Peyer's patch (tissue), 4 donors: ENCODE measurements at regions not wholly inside any gene's neighbourhood (a gene's known extent, or its start where the extent isn't known, plus 50 kb on each side); places are given as distances from the start of the nearest gene placed in this dataset.

Experiments used
- DNase-seq, 3 donors: peaks; one replicate each; pipeline ENCODE4 v3.0.0-alpha.2; 2017 to 2019
- H3K27ac ChIP-seq, 4 donors: fragments of 200-600 bp; sonication (generic); one replicate each; pipeline ENCODE4 v1.5.1; 2016 to 2019
- H3K27me3 ChIP-seq, 2 donors: fragments of 200-600 bp; sonication (generic); one replicate each; pipeline ENCODE4 v1.5.1; 2019
- H3K36me3 ChIP-seq, 3 donors: fragments of 200-600 bp; sonication (generic); one replicate each; pipeline ENCODE4 v1.5.1; 2016 to 2019
- H3K4me1 ChIP-seq, 4 donors: fragments of 200-600 bp; sonication (generic); one replicate each; pipeline ENCODE4 v1.5.1; 2016 to 2019
- H3K4me3 ChIP-seq, 4 donors: fragments of 200-600 bp; sonication (generic); 1 replicate in 3 of 4; 2 replicates in 1 of 4; pipeline ENCODE4 v1.5.1; 2016 to 2019; ENCODE audit warnings: mild to moderate bottlenecking in 1 of 4
- H3K9me3 ChIP-seq, 4 donors: fragments of 200-600 bp; sonication (generic); one replicate each; pipeline ENCODE4 v1.5.1; 2016 to 2019; ENCODE audit warnings: mild to moderate bottlenecking in 1 of 4
- CTCF ChIP-seq, 6 experiments: fragments of 450-650 bp in 4 of 6; fragments of 200-600 bp in 2 of 6; sonication (generic) in 1 of 6; IDR thresholded peaks; one replicate each; pipeline ENCODE4 v1.5.1; 2017 to 2019; ENCODE audit warnings: antibody characterized with exemption in 6 of 6, mild to moderate bottlenecking in 3 of 6, moderate library complexity in 1 of 6
- POLR2A ChIP-seq, 2 donors: fragments of 450-650 bp; IDR thresholded peaks; one replicate each; pipeline ENCODE4 v1.5.1; 2017; ENCODE audit warnings: antibody characterized with exemption in 2 of 2, mild to moderate bottlenecking in 2 of 2, moderate library complexity in 2 of 2

DNA sequence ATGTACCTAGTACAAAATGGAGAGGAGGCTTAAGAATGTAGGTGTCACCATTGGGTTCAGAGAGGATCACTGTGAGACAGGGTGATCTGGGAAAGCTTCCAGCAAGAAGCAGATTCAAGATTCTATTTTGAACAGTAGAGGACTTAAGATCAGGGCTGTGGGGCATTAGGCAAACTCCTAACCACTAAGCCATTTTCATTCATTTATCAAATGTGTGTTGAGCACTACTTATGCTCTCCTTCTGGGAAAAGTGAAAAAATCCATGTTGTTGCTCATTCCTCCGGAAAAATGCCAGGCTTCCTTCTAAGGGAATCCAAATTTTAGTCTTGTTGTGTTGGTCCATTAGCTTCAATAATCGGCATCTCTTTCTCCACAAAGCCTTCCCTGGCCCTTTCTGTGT, 163.4 kb downstream of the NUAK1 start:
- no peaks in the 10 kb centered on the region for H3K27me3 ChIP-seq
- DNase-seq, result no peak
- no peaks in the 10 kb centered on the region for H3K36me3 ChIP-seq
- H3K27ac ChIP-seq, result no peak overlapping the region
- H3K4me1 ChIP-seq, result no peaks in the 10 kb centered on the region
- no peak for TF ChIP-seq CTCF (IDR thresholded peaks at IDR 0.05)
- TF ChIP-seq POLR2A (IDR thresholded peaks at IDR 0.05), result no peak
- no peaks in the 10 kb centered on the region for H3K9me3 ChIP-seq
- no peak overlapping the region for H3K4me3 ChIP-seq

DNA sequence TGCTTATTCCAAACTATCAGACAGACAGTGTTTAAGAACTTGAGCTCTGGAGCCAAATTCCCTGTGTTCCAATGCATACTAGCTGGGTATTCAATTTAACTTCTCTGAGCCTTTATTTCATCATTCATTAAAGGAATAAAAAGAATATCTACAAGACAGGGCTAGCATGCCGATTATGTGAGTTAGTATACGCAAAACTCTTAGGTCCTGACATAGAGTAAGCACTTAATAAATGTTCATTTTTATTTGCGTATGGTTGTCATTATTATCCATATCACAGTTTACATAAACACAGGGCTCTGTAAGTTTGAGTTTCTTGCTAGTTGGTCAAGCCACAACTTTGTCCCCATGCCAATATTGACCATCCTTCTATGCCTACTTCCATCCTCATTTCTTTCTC, 161.5 kb downstream of the NUAK1 start:
- no peak overlapping the region for H3K27ac ChIP-seq
- no peaks in the 10 kb centered on the region for H3K4me1 ChIP-seq
- H3K4me3 ChIP-seq, result no peak overlapping the region
- no peak for TF ChIP-seq POLR2A (IDR thresholded peaks at IDR 0.05)
- no peak for TF ChIP-seq CTCF (IDR thresholded peaks at IDR 0.05)
- DNase-seq, result no peak
- no peaks in the 10 kb centered on the region for H3K27me3 ChIP-seq
- no peaks in the 10 kb centered on the region for H3K9me3 ChIP-seq
- H3K36me3 ChIP-seq, result no peaks in the 10 kb centered on the region

DNA sequence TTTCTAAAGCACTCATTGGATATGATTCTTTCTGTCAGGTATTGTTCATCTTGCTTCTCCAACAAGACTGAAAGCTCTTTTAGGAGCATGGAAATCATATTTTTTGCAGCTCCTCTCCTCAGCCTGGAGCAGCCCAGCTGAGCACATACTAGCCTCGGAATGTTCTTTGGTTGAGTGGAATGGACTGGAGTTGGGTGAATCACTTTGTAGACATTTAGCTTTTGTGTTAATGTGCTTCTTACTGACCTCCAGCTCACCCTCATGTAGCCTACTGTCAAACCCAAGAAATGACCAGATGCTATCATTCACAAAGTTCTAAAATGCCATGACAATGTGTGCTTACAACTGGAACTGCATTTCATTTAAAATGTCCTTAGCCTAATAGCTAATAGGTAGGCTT, 161.1 kb downstream of the NUAK1 start:
- H3K4me1 ChIP-seq, result no peaks in the 10 kb centered on the region
- TF ChIP-seq POLR2A (IDR thresholded peaks at IDR 0.05) (no peak), CTCF (IDR thresholded peaks at IDR 0.05) (no peak)
- DNase-seq, result no peak
- no peaks in the 10 kb centered on the region for H3K9me3 ChIP-seq
- no peak overlapping the region for H3K27ac ChIP-seq
- H3K27me3 ChIP-seq, result no peaks in the 10 kb centered on the region
- no peak overlapping the region for H3K4me3 ChIP-seq
- H3K36me3 ChIP-seq, result no peaks in the 10 kb centered on the region

- H3K9me3 ChIP-seq, result no peaks in the 10 kb centered on the region
- H3K36me3 ChIP-seq, result no peaks in the 10 kb centered on the region
- no peak for DNase-seq
- no peak overlapping the region for H3K27ac ChIP-seq
- no peaks in the 10 kb centered on the region for H3K27me3 ChIP-seq
- no peak overlapping the region for H3K4me3 ChIP-seq
- TF ChIP-seq CTCF (IDR thresholded peaks at IDR 0.05), result no peak
- no peak for TF ChIP-seq POLR2A (IDR thresholded peaks at IDR 0.05)
- no peaks in the 10 kb centered on the region for H3K4me1 ChIP-seq
These were observed 160.5 kb downstream of the NUAK1 start for GRCh38 chr12:105978276-105978675.

DNA sequence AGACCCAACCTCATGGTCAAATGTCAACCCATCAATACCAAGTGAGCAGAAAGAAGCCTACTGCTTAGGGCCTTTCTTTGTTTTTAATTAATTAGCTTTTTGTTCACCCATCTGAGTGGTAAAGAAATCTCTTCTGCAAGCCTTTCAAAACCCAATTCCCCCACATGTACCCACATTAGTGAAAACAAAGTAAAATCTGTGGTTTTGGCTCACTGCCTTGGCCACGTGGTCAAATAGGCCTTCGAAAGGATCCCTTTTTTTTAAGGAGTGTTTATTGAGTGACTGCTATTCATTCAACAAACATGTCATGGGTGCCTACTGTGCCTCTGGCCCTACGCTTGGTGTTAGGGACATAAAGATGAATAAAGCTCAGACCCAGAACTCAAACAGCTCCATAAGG, 160.1 kb downstream of the NUAK1 start:
- H3K4me3 ChIP-seq, result no peak overlapping the region
- no peaks in the 10 kb centered on the region for H3K36me3 ChIP-seq
- no peak for TF ChIP-seq CTCF (IDR thresholded peaks at IDR 0.05)
- no peak for DNase-seq
- H3K9me3 ChIP-seq, result no peaks in the 10 kb centered on the region
- H3K27ac ChIP-seq, result no peak overlapping the region
- no peaks in the 10 kb centered on the region for H3K4me1 ChIP-seq
- no peaks in the 10 kb centered on the region for H3K27me3 ChIP-seq

- TF ChIP-seq POLR2A (IDR thresholded peaks at IDR 0.05) (no peak), CTCF (IDR thresholded peaks at IDR 0.05) (no peak)
- Histone ChIP-seq H3K27me3 (no peaks in the 10 kb centered on the region), H3K9me3 (no peaks in the 10 kb centered on the region), H3K27ac (no peak overlapping the region), H3K4me3 (no peak overlapping the region), H3K4me1 (no peaks in the 10 kb centered on the region), H3K36me3 (no peaks in the 10 kb centered on the region)
- DNase-seq, result no peak
These were observed 158.7 kb downstream of the NUAK1 start for GRCh38 chr12:105980085-105980484.
